Activated gamma-delta T cell treated with Interleukin-2 at 50 U/mL for 16 hours (primary cell): ENCODE measurements at regions not wholly inside any gene's neighbourhood (a gene's known extent, or its start where the extent isn't known, plus 50 kb on each side); places are given as distances from the start of the nearest gene placed in this dataset.
"Not testable (repeated sequence)": the region's sequence is repeated elsewhere in the genome, so short reads cannot be mapped to it uniquely, and the experiment has no call there.

Source experiments
- DNase-seq: peaks from one replicate; pipeline ENCODE4 v3.0.0-alpha.2; 2020

DNA sequence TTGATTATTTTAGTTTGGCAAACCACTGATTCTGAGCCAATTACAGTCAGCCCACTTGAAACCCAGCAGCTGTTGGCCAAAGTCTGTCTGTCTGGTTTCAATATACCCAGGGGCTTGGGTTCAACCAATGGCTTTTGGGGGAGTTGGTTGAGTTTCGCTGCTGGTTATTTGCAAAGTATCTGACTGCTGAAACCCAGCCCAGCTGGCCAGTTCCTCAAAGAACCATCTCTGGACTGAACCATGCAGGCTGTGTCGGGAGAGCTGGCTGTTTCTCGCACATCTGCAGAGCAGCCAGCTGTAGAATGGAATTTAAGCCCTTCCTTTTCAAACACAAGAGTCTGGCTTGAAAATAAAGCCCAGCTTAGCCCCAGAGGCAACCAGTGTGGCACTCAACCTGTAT, 66.0 kb upstream of the PAX7 start:
- DNase-seq: no peak

DNA sequence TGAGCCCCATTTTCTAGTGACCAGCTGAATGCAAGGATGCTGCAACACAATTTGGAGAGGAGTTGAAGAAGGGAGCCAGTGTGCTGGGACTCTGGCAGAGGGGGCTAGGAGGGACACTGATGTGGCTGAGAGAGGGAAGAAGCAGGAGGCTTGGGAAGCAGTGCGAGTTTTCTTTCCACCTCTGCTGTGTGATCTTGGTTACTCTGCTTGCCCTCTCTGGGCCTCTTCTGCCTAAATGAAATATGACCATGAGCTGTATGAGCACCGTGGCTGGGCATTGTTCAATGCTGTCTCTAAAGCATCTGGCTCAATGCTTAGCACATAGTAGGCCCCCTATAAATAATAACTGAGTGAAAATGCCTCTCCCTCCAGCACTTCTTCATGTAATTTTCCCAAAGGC, 65.3 kb upstream of the PAX7 start:
- no peak for DNase-seq

DNA sequence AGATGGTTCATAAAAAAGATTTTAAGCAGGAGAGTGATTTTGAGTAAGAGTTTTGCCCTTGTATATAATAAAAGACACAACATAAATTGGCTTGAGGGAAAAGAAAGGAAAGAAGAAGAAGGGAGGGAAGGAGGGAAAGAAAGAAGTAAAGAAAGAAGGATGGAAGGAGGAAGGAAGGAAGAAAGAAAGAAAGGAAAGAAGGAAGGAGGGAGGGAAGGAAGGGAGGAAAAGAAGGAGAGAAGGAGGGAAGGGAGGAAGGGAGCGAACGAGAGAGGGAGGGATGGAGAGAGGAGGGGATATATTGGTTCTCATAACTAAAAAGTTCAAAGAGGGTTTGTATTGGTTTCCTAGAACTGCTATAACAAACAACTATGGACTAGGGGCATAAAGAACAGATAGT, 62.2 kb upstream of the PAX7 start:
- DNase-seq: no peak

DNA sequence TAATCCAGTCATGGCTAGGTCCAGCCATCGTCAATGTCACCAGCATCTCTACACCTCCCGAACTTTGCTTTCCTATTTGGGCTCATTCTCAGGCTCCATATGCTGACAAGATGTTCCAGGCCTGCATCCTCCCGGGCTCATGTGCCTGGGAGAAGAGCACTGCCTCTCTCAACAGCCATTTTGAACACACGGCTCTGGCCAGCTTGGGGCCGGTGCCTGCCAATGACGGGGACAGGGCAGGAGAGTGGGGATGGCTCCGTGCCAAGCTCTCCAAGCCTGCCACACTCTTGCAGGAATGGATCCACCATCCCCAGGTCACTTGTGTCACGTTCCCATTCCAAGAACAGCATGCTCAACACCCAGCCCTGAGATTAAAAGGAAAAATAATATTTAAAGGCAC, 61.4 kb upstream of the PAX7 start:
- no peak for DNase-seq

DNA sequence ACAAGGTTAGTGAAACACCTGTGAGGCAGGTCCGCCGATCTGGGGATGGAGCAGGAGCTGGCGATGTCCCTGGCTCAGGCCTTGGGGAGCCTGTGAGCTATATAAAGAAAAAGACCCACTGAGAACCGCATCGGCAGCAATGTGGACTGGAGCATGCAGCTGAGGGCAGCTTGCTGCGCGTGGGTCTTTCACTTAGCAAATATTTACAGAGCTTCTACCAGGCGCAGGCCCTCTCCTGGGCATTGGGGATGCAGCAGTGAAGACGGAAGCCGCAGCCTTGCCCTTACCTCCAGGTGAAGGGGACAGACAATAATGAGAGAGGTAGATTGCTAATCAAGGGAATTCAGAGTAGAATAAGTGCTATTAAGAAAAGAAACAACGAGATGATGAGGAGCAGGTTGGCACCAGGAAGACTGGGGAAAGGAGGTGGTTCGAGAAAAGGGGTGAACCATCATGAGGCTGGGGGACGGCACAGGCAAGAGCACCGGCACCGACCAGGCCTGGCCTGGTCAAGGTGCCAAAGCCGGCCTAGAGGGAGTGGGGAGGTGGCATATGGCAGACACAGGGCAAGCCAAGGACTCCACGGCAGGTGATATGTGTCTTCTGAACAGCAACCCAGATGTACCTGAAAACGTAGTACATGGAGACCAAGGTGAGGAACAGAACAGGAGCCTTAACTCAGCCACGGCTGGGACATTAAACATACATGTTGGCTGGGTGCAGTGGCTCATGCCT, 60.7 kb upstream of the PAX7 start:
- no peak for DNase-seq

DNA sequence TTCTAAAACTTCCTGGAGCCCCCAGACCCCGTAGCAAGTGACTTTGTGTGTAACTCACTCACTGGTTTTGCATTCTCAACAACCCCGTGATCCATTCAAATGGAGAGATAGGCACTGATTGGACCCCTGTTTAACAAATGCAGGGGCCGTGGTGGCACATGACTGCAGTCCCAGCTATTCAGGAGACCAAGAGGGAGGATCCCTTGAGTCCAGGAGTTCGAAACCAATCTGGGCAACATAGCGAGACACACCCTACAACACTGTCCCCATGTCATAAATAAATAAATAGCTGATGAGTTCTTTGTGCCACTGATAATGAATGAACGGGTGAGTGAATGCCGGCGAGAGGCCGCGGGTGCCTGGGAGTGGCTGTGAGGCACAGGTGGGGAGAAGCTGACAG, 59.4 kb upstream of the PAX7 start:
- no peak for DNase-seq

DNA sequence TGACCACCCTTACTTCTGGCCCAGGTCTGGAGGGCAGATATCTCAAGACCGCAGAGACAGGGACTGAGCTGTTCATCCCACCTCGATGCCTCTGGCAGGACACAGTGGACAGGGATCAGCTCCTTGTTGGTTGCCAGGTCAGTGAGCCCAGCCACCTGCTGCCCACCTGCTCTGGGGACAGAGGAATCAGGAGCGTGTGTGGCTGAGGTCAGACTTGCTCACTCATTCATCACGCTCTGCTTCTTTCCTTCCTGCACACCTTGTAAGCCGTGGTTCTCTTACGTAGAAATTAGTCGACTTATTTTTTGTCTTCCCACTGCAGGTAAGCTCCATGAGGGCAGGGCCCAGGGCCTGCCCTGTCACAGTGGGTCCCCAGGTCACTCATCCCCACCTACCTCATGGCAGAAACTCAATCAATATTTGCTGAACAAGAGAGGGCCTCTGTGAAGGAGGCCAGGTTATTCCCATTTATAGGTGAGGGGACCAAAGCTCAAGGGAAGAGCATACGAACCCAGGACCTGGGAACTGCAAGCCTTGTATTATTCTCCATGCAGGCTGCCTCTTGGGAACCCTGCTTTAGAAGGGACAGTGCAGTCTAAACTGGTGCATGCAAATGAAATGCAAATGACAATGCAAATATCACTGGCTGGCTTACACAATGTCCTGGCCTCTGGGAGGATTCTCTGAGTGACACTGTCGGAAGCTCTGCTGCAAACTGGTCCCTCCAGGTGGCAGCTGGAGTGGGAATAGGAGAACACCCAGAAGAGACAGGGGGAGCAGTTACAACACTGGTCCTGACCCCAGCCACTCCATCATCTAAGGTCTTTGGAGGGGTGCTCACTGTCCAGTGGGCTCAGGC, 58.4 kb upstream of the PAX7 start:
- no peak for DNase-seq

DNA sequence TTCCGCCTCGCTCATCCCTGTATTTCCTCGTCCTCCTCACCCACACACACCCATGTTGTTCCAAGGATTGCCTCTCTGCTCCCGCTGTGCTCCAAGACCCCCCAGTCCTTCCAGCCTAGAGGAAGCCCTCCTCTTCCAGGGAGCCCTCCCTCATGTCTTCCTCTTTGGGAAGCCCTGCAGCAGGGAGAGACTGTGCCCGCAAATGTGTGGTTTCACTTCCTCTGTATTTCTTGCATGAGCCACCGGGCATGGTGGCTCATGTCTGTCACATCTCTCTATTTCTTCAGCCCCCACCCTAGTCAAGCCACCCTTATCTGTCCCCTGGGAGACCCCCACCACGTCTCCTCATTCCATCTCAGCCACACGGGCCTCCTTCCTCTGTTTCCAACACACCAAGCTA, 57.5 kb upstream of the PAX7 start:
- DNase-seq: no peak

DNA sequence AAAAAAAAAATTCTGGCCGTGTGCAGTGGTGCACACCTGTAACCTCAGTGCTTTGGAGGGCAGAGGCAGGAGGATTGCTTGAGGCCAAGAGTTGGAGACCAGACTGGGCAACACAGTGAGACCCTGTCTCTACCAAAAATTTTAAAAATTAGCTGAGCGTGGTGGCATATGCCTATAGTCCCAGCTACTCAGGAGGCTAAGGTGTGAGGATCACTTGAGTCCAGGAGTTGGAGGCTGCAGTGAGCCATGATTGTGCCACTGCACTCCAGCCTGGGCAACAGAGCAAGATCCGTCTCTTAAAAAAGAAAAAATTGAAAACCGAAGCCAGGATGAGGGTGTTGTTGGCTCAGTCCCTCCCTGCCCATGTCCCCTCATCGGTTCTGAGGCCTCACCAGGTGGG, 55.9 kb upstream of the PAX7 start:
- no peak for DNase-seq

DNA sequence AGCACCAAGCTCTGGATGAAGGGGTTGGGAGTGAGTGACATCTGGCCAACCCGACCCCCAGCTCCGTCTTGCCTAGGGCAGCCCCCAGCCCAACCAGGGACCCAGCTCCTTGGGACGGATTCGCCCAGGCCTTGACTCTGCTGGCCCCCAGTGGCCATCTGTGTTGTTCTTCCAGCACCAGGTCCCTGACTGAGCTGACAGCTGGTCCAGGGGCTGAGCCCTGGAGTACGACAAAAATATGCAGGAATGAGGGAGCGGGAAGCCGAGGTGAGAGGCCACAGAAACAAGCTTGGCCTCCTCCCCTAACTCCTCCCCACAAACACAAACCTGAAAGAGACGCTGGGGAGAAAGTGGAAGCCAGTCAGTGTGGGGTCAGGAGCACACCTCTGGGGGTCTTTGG, 55.0 kb upstream of the PAX7 start:
- DNase-seq: peak; percentile 41

DNA sequence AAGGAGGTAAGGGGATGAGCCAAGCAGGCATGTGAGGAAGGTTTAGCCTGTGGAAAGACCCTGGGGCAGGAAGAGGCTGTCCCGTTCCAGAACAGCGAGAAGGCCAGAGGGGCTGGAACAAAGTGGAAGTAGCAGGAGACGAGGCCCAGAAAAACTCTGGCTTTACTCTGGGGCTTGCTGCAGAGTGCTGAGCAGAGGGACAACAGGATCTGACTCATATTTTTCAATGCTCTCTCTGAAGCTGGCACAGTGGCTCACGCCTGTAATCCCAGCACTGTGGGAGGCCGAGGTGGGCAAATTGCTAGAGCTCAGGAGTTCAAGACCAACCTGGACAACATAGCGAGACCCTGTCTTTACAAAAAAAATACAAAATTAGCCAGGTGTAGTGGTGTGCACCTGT, 52.4 kb upstream of the PAX7 start:
- no peak for DNase-seq

DNA sequence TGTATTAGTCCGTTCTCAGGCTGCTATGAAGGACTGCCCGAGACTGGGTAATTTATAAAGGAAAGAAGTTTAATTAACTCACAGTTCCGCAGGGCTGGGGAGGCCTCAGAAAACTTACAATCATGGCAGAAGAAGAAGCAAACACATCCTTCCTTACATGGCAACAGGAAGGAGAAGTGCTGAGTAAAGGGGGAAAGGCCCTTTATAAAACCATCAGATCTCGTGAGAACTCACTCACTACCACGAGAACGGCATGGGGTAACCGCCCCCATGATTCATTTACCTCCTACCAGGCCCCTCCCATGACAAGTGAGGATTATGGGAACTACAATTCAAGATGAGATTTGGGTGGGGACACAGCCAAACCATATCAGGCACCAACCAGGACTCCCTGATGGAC, 51.4 kb upstream of the PAX7 start:
- DNase-seq: not testable (repeated sequence)

DNA sequence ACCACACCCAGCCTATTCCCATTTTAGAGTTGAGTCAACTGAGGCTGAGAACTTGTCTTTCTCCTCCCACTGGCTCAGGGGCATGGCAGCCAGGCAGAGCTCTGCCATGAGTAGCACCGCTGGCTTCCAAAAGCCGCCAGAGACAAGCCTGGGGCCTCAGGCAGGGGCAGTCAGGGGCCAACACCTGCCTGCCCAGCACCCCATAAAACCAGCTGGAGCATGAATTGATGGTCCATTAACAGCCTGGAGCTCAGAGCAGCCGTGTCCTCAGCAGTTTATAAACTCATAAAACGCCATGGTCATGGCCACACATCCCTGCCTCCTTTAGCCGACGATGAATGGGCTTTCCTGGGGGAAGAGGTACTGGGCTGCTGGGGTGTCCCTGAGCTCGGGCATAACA, 50.6 kb upstream of the PAX7 start:
- no peak for DNase-seq

DNA sequence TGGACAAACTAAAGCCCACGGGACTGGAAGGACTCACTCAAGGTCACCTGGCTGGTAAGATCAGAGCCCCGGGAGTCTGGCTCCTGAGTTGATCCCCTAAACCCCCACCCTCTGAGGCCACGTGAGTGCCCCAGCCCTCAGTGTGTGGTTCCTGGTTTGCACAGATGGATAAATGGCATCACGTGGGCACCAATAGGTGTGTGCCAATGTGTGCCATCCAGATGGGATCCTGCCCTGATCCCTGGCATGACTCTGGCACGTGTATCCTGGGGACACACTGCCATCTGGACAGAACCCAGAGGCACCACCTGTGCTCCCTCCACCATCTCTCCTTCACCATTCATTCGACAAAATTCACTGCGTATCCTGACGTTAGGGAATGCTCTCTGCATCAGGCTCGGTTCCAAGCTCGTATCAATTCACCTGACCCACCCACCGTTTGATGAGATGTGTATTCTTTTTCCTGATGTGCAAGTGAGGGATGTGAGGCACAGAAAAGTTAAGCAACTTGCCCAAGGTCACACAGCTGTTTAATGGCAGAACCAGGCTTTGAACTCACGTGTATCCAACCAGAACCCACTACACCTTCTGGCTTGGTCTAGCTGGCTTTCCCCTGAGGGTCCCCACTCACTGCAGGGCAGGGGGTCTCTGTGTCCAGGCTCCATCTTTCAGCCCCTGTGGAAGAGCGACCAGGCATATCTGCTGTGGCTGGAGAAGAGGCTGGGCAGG, 49.8 kb upstream of the PAX7 start:
- no peak for DNase-seq
